MM.1S (cell line): ENCODE measurements at regions not wholly inside any gene's neighbourhood (a gene's known extent, or its start where the extent isn't known, plus 50 kb on each side); places are given as distances from the start of the nearest gene placed in this dataset.

ENCODE experiments used
- DNase-seq: peaks from one replicate; pipeline ENCODE4 v3.0.0-alpha.2; 2015
- H2AFZ ChIP-seq: fragments of 300-600 bp; sonication (generic); 2 replicates; pipeline ENCODE4 v1.6.0; 2016; ENCODE audit warnings: antibody characterized with exemption, low read length
- H3F3A ChIP-seq: fragments of 300-600 bp; sonication (generic); 2 replicates; pipeline ENCODE4 v1.6.1; 2016; ENCODE audit warnings: mild to moderate bottlenecking, antibody characterized with exemption, low read length, moderate library complexity, mixed read lengths; ENCODE audit not compliant: insufficient read depth
- H3K27ac ChIP-seq: fragments of 300-600 bp; sonication (generic); 2 replicates; pipeline ENCODE4 v1.5.1; 2016; ENCODE audit warnings: mild to moderate bottlenecking, low read length
- H3K27me3 ChIP-seq: fragments of 300-600 bp; sonication (generic); replicated peaks from 2 replicates; pipeline ENCODE4 v1.6.0; 2016; ENCODE audit warnings: low read length; ENCODE audit not compliant: insufficient read depth
- H3K36me3 ChIP-seq: fragments of 300-600 bp; sonication (generic); replicated peaks from 2 replicates; pipeline ENCODE4 v1.6.1; 2016; ENCODE audit warnings: mild to moderate bottlenecking, low read length, mixed read lengths; ENCODE audit not compliant: insufficient read depth
- H3K4me1 ChIP-seq: fragments of 300-600 bp; sonication (generic); 2 replicates; pipeline ENCODE4 v1.6.1; 2016; ENCODE audit warnings: low read length, mixed read lengths
- H3K4me2 ChIP-seq: fragments of 300-600 bp; sonication (generic); 2 replicates; pipeline ENCODE4 v1.6.0; 2016; ENCODE audit warnings: low read depth, low read length
- H3K4me3 ChIP-seq: fragments of 300-600 bp; sonication (generic); 2 replicates; pipeline ENCODE4 v1.5.1; 2016; ENCODE audit warnings: low read length, mixed read lengths
- H3K79me2 ChIP-seq: fragments of 300-600 bp; sonication (generic); 2 replicates; pipeline ENCODE4 v1.6.1; 2016; ENCODE audit warnings: mixed run types, low read length, mixed read lengths
- H3K9ac ChIP-seq: fragments of 300-600 bp; sonication (generic); 2 replicates; pipeline ENCODE4 v1.6.1; 2016; ENCODE audit warnings: low read length, mixed read lengths
- H3K9me2 ChIP-seq: fragments of 300-600 bp; sonication (generic); replicated peaks from 2 replicates; pipeline ENCODE4 v1.6.1; 2016; ENCODE audit warnings: mild to moderate bottlenecking, low read length, mixed read lengths; ENCODE audit not compliant: insufficient read depth
- H3K9me3 ChIP-seq: fragments of 300-600 bp; sonication (generic); replicated peaks from 2 replicates; pipeline ENCODE4 v1.6.1; 2016; ENCODE audit warnings: mild to moderate bottlenecking, low read length, mixed read lengths; ENCODE audit not compliant: insufficient read depth
- H4K20me1 ChIP-seq: fragments of 300-600 bp; sonication (generic); 2 replicates; pipeline ENCODE4 v1.6.1; 2016; ENCODE audit warnings: mild to moderate bottlenecking, low read length, moderate library complexity, mixed read lengths; ENCODE audit not compliant: insufficient read depth
- CTCF ChIP-seq: fragments of 300-600 bp; sonication (generic); IDR thresholded peaks from 2 replicates; pipeline ENCODE4 v1.5.1; 2016; ENCODE audit warnings: antibody characterized with exemption, low read length, mixed read lengths
- EZH2 ChIP-seq: fragments of 300-600 bp; sonication (generic); optimal IDR thresholded peaks from 2 replicates; pipeline ENCODE3; 2017; ENCODE audit warnings: low read depth, mild to moderate bottlenecking, antibody characterized with exemption, low read length, mixed read lengths
- EZH2phosphoT487 ChIP-seq: fragments of 300-600 bp; sonication (generic); IDR thresholded peaks from 2 replicates; pipeline ENCODE4 v1.6.1; 2018; ENCODE audit warnings: antibody characterized with exemption, low read length

DNA sequence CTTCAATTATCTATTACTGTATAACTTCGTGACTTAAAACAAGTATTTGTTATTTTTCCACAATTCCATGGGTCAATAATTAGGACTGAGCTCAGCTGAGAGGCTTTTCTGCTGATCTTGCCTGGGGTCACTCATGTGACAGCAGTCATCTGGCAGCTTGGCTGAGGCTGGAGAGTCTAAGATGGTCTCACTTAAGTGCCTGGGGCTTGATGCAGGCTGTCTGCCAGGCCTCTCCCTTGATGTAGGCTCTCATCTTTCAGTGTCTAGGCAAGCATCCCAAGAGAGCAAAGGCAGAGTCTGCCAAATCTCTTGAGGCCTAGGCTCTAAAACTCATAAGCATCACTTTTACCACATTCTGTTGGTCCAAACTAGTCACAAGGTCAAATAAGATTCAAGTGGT, 93.2 kb downstream of the NKX2-1 start:
- H3K9ac ChIP-seq = no peak overlapping the region
- no peak overlapping the region for H3K4me3 ChIP-seq
- H3K27ac ChIP-seq = no peak overlapping the region
- H3K36me3 ChIP-seq = no peaks in the 10 kb centered on the region
- H3K27me3 ChIP-seq = no peaks in the 10 kb centered on the region
- no peaks in the 10 kb centered on the region for H3K4me1 ChIP-seq
- TF ChIP-seq EZH2 (no peak), EZH2phosphoT487 (no peak), CTCF (no peak)
- no peaks in the 10 kb centered on the region for H3K9me3 ChIP-seq
- no peaks in the 10 kb centered on the region for H3K79me2 ChIP-seq
- H3K9me2 ChIP-seq = no peaks in the 10 kb centered on the region
- no peak overlapping the region for H2AFZ ChIP-seq
- no peaks in the 10 kb centered on the region for H3F3A ChIP-seq
- H3K4me2 ChIP-seq = no peak overlapping the region
- no peaks in the 10 kb centered on the region for H4K20me1 ChIP-seq
- no peak for DNase-seq

- TF ChIP-seq CTCF (no peak), EZH2phosphoT487 (no peak), EZH2 (no peak)
- H3F3A ChIP-seq = no peaks in the 10 kb centered on the region
- no peaks in the 10 kb centered on the region for H3K9me2 ChIP-seq
- no peak overlapping the region for H3K27ac ChIP-seq
- no peak overlapping the region for H3K9ac ChIP-seq
- DNase-seq = no peak
- no peaks in the 10 kb centered on the region for H3K9me3 ChIP-seq
- H3K4me2 ChIP-seq = no peak overlapping the region
- H4K20me1 ChIP-seq = no peaks in the 10 kb centered on the region
- H3K36me3 ChIP-seq = no peaks in the 10 kb centered on the region
- H3K27me3 ChIP-seq = no peaks in the 10 kb centered on the region
- H2AFZ ChIP-seq = no peak overlapping the region
- no peaks in the 10 kb centered on the region for H3K79me2 ChIP-seq
- no peak overlapping the region for H3K4me3 ChIP-seq
- no peaks in the 10 kb centered on the region for H3K4me1 ChIP-seq
Observed at GRCh38 chr14:36426113-36426512, 93.9 kb downstream of the NKX2-1 start.

DNA sequence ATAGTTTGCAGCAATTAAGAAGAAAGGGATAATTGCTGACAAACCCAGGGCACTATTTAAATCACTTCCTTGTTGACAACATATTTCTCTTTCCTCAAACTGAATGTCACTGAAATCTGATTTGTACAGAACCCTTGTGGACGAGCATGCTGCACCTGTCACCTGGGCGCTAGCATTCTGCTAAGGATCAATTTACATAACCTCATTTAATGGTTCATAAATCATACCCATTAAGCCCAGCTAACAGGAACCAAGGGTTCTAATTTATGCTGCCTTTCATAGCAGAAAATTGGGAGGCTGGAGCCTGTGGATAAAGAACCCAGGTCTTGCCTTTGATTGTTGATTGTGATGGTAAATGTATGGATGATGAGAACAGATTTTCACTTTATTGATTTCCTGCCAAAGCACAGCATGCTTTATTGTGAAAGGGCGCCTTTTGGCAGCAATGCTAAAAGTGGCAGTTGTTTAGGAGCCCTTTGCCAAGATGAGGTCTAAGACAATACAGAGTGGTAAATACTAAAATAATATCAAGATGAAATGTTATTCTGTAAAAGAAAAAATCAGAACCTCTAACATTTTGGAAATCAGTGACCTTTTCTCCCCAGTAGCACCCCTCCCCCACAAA, 95.4 kb downstream of the NKX2-1 start:
- no peak for DNase-seq
- TF ChIP-seq EZH2phosphoT487 (no peak), EZH2 (no peak), CTCF (no peak)
- no peaks in the 10 kb centered on the region for H4K20me1 ChIP-seq
- no peaks in the 10 kb centered on the region for H3F3A ChIP-seq
- no peaks in the 10 kb centered on the region for H3K27me3 ChIP-seq
- H3K4me1 ChIP-seq = no peaks in the 10 kb centered on the region
- H3K9me2 ChIP-seq = no peaks in the 10 kb centered on the region
- H3K9me3 ChIP-seq = no peaks in the 10 kb centered on the region
- no peak overlapping the region for H3K4me3 ChIP-seq
- H3K36me3 ChIP-seq = no peaks in the 10 kb centered on the region
- H3K79me2 ChIP-seq = no peaks in the 10 kb centered on the region
- H3K27ac ChIP-seq = no peak overlapping the region
- H3K9ac ChIP-seq = no peak overlapping the region
- H2AFZ ChIP-seq = no peak overlapping the region
- no peak overlapping the region for H3K4me2 ChIP-seq
